ENCODE measurements at regions not wholly inside any gene's neighbourhood (a gene's known extent, or its start where the extent isn't known, plus 50 kb on each side); places are given as distances from the start of the nearest gene placed in this dataset.
A peak's percentile ranks its signal among the peaks of the same experiment; 100 is the strongest.
"Not testable (repeated sequence)": the region's sequence is repeated elsewhere in the genome, so short reads cannot be mapped to it uniquely, and the experiment has no call there.

- peak; percentile 18 for DNase-seq
These were observed 760.4 kb downstream of the ZPLD1 start for GRCh38 chr3:103195216-103195615.

GRCh38 chr3:103203441-103203840 lies 768.6 kb downstream of the ZPLD1 start:
- DNase-seq, result no peak

- no peak for DNase-seq
These were observed 775.8 kb downstream of the ZPLD1 start for GRCh38 chr3:103210583-103210982.

- no peak for DNase-seq
These were observed 783.3 kb downstream of the ZPLD1 start for GRCh38 chr3:103218146-103218545.

- DNase-seq, result no peak
These were observed 784.0 kb downstream of the ZPLD1 start for GRCh38 chr3:103218793-103219192.

GRCh38 chr3:103227651-103228050 lies 792.8 kb downstream of the ZPLD1 start:
- DNase-seq, result no peak

- no peak for DNase-seq
These were observed 812.6 kb downstream of the ZPLD1 start for GRCh38 chr3:103247459-103247858.

GRCh38 chr3:103254827-103255226 lies 820.0 kb downstream of the ZPLD1 start:
- not testable (repeated sequence) for DNase-seq

GRCh38 chr3:103269287-103269686 lies 834.5 kb downstream of the ZPLD1 start:
- no peak for DNase-seq

- DNase-seq, result no peak
These were observed 836.8 kb downstream of the ZPLD1 start for GRCh38 chr3:103271575-103271974.

- peak; percentile 37 for DNase-seq
These were observed 861.3 kb downstream of the ZPLD1 start for GRCh38 chr3:103295974-103296570.

- DNase-seq, result not testable (repeated sequence)
These were observed 862.7 kb downstream of the ZPLD1 start for GRCh38 chr3:103297502-103297901.

GRCh38 chr3:103306104-103306503 lies 871.3 kb downstream of the ZPLD1 start:
- DNase-seq, result no peak

GRCh38 chr3:103308921-103309320 lies 874.1 kb downstream of the ZPLD1 start:
- no peak for DNase-seq

GRCh38 chr3:103319912-103320311 lies 885.1 kb downstream of the ZPLD1 start:
- DNase-seq, result no peak

GRCh38 chr3:103337179-103337845 lies 902.5 kb downstream of the ZPLD1 start:
- DNase-seq, result no peak

- DNase-seq, result no peak
These were observed 906.3 kb downstream of the ZPLD1 start for GRCh38 chr3:103341078-103341606.

GRCh38 chr3:103342205-103342731 lies 907.5 kb downstream of the ZPLD1 start:
- no peak for DNase-seq

- no peak for DNase-seq
These were observed 914.9 kb downstream of the ZPLD1 start for GRCh38 chr3:103349760-103350159.

- DNase-seq, result no peak
These were observed 930.7 kb downstream of the ZPLD1 start for GRCh38 chr3:103365467-103365866.

- no peak for DNase-seq
These were observed 932.7 kb downstream of the ZPLD1 start for GRCh38 chr3:103367481-103367880.

- DNase-seq, result no peak
These were observed 936.6 kb downstream of the ZPLD1 start for GRCh38 chr3:103371411-103371810.

GRCh38 chr3:103372031-103372430 lies 937.2 kb downstream of the ZPLD1 start:
- DNase-seq, result no peak

GRCh38 chr3:103380391-103380790 lies 945.6 kb downstream of the ZPLD1 start:
- no peak for DNase-seq
